NCI-H524 treated with DMSO at 0.1 percent for 48 hours (cell line): ENCODE measurements at regions not wholly inside any gene's neighbourhood (a gene's known extent, or its start where the extent isn't known, plus 50 kb on each side); places are given as distances from the start of the nearest gene placed in this dataset.

ENCODE experiments used
- DNase-seq: peaks from one replicate; lab custom pipeline; 2025; lab: John Stamatoyannopoulos, UW

- no peak for DNase-seq
Observed at GRCh38 chr15:85889956-85890619, 95.4 kb upstream of the KLHL25 start.

GRCh38 chr15:85890620-85890980 lies 95.9 kb upstream of the KLHL25 start:
- DNase-seq = peak; percentile 46

- DNase-seq = peak; percentile 64
Observed at GRCh38 chr15:85891470-85891869, 96.7 kb upstream of the KLHL25 start.

GRCh38 chr15:85892232-85892631 lies 97.5 kb upstream of the KLHL25 start:
- no peak for DNase-seq

- DNase-seq = no peak
Observed at GRCh38 chr15:85897207-85897894, 102.6 kb upstream of the KLHL25 start.

GRCh38 chr15:85897895-85898717 lies 103.4 kb upstream of the KLHL25 start:
- no peak for DNase-seq

GRCh38 chr15:85899927-85900326 lies 105.2 kb upstream of the KLHL25 start:
- DNase-seq = no peak

GRCh38 chr15:85905751-85906450 lies 111.2 kb upstream of the KLHL25 start:
- no peak for DNase-seq

- DNase-seq = no peak
Observed at GRCh38 chr15:85906640-85907039, 111.9 kb upstream of the KLHL25 start.

GRCh38 chr15:85910834-85911233 lies 116.1 kb upstream of the KLHL25 start:
- DNase-seq = no peak

GRCh38 chr15:85913461-85913860 lies 118.7 kb upstream of the KLHL25 start:
- peak; percentile 93 for DNase-seq

- no peak for DNase-seq
Observed at GRCh38 chr15:85920956-85921355, 126.2 kb upstream of the KLHL25 start.

GRCh38 chr15:85924088-85924487 lies 129.4 kb upstream of the KLHL25 start:
- DNase-seq = no peak

- no peak for DNase-seq
Observed at GRCh38 chr15:85925649-85926237, 131.0 kb upstream of the KLHL25 start.

- DNase-seq = no peak
Observed at GRCh38 chr15:85926834-85927233, 132.1 kb upstream of the KLHL25 start.

- no peak for DNase-seq
Observed at GRCh38 chr15:85927931-85928537, 133.3 kb upstream of the KLHL25 start.

GRCh38 chr15:85929786-85930185 lies 135.1 kb upstream of the KLHL25 start:
- DNase-seq = no peak

- DNase-seq = no peak
Observed at GRCh38 chr15:85932391-85932790, 137.7 kb upstream of the KLHL25 start.

- DNase-seq = peak; percentile 60
Observed at GRCh38 chr15:85934691-85935090, 140.0 kb upstream of the KLHL25 start.

GRCh38 chr15:85935182-85935581 lies 140.5 kb upstream of the KLHL25 start:
- no peak for DNase-seq

- no peak for DNase-seq
Observed at GRCh38 chr15:85937661-85938060, 142.0 kb upstream of the AGBL1 start.
